GM12878 (cell line): ENCODE measurements at regions not wholly inside any gene's neighbourhood (a gene's known extent, or its start where the extent isn't known, plus 50 kb on each side); places are given as distances from the start of the nearest gene placed in this dataset.

Experiments
- ATAC-seq: fragments of 200-7000 bp; cut with Tn5 transposase; 3 replicates; pipeline ENCODE4 v1.9.1; 2020; ENCODE audit warnings: mild to moderate bottlenecking, moderate library complexity
- BruUV-seq: library from RNA; stranded (reverse); fragments of 400-500 nt; replicated peaks from 2 replicates; lab custom pipeline; 2021; lab: Mats Ljungman, UMichigan
- CTCF ChIA-PET: fragments of 300-600 bp; sonication (Branson Sonifier 250); formaldehyde crosslinking; extraction: SDS; loops from one replicate; lab custom pipeline; 2021; ENCODE audit warnings: inconsistent platforms; lab: Yijun Ruan, JAX
- POLR2A ChIA-PET: fragments of 350-600 bp; formaldehyde crosslinking; extraction: SDS; loops from one replicate; lab custom pipeline; 2021; ENCODE audit warnings: inconsistent platforms; lab: Charles Lee
- RAD21 ChIA-PET: fragments of 300-600 bp; sonication (Branson Sonifier 250); formaldehyde crosslinking; loops from one replicate; lab custom pipeline; 2023; ENCODE audit warnings: antibody characterized with exemption; ENCODE audit not compliant: unreplicated experiment; lab: Charles Lee
- SMC1A ChIA-PET: fragments of 300-600 bp; sonication (Branson Sonifier 250); formaldehyde crosslinking; loops from one replicate; lab custom pipeline; 2023; ENCODE audit not compliant: unreplicated experiment, uncharacterized antibody; lab: Charles Lee
- DNase-seq: peaks from one replicate; pipeline ENCODE4 v3.0.0-alpha.2; 2011; ENCODE audit warnings: low read depth, low spot score
- FAIRE-seq: peaks from 3 replicates; lab custom pipeline; 2011; peaks lifted over from hg19 to GRCh38; lab: Jason Lieb, UNC
- H2AFZ ChIP-seq: 2 replicates; pipeline ENCODE4 v1.6.0; 2011; ENCODE audit warnings: low read depth, low read length, control low read depth; ENCODE audit not compliant: control insufficient read depth
- H3K27ac ChIP-seq: 2 replicates; pipeline ENCODE4 v1.5.1; 2011; ENCODE audit warnings: control low read depth; ENCODE audit not compliant: control insufficient read depth, insufficient read depth
- H3K27me3 ChIP-seq, 2 experiments: replicated peaks in 1 of 2; 2 replicates each; pipeline versions ENCODE4 v1.6.0 to v1.6.1; 2011; ENCODE audit warnings: low read length in 1 of 2; ENCODE audit not compliant: control insufficient read depth in 2 of 2, insufficient read depth in 2 of 2
- H3K36me3 ChIP-seq, 2 experiments: 2 replicates each; pipeline ENCODE4 v1.5.1; 2011; ENCODE audit warnings: low read length in 1 of 2; ENCODE audit not compliant: control insufficient read depth in 2 of 2, insufficient read depth in 2 of 2
- H3K4me1 ChIP-seq: 2 replicates; pipeline ENCODE4 v1.6.1; 2011; ENCODE audit warnings: mild to moderate bottlenecking, low read length, moderate library complexity, mixed read lengths; ENCODE audit not compliant: control insufficient read depth, insufficient read depth
- H3K4me2 ChIP-seq: 2 replicates; pipeline ENCODE4 v1.6.0; 2011; ENCODE audit warnings: control low read depth; ENCODE audit not compliant: control insufficient read depth, insufficient read depth
- H3K4me3 ChIP-seq: fragments of 200-600 bp; sonication (generic); 2 replicates; pipeline ENCODE4 v1.5.1; 2016
- H3K79me2 ChIP-seq: 2 replicates; pipeline ENCODE4 v1.6.0; 2011; ENCODE audit warnings: low read length; ENCODE audit not compliant: control insufficient read depth, insufficient read depth
- H3K9ac ChIP-seq: 2 replicates; pipeline ENCODE4 v1.8.0; 2011; ENCODE audit warnings: low read length, control low read depth, mixed read lengths; ENCODE audit not compliant: control insufficient read depth, insufficient read depth
- H3K9me3 ChIP-seq: replicated peaks from 3 replicates; pipeline ENCODE4 v1.5.1; 2011; ENCODE audit warnings: mild to moderate bottlenecking, low read length; ENCODE audit not compliant: control insufficient read depth, insufficient read depth
- H4K20me1 ChIP-seq: 2 replicates; pipeline ENCODE4 v1.6.0; 2011; ENCODE audit not compliant: control insufficient read depth, insufficient read depth
- BCL3 ChIP-seq: IDR thresholded peaks from 2 replicates; pipeline ENCODE4 v1.6.1; 2011; ENCODE audit warnings: borderline replicate concordance, low read depth, mild to moderate bottlenecking, moderate library complexity, low read length; ENCODE audit not compliant: insufficient read depth, poor library complexity, severe bottlenecking
- EZH2 ChIP-seq: IDR thresholded peaks from 2 replicates; pipeline ENCODE4 v1.6.1; 2012; ENCODE audit warnings: low read depth, mild to moderate bottlenecking, control low read depth, inconsistent platforms, low read length, borderline replicate concordance; ENCODE audit not compliant: control insufficient read depth
- IKZF1 ChIP-seq: fragments of 450-650 bp; conservative IDR thresholded peaks from 2 replicates; pipeline ENCODE4 v1.6.1; 2017; ENCODE audit warnings: antibody characterized with exemption, mild to moderate bottlenecking
- NFYB ChIP-seq: IDR thresholded peaks from 2 replicates; pipeline ENCODE4 v1.6.1; 2011; ENCODE audit warnings: low read depth, mild to moderate bottlenecking, low read length, improper control_type of control experiment, moderate library complexity; ENCODE audit not compliant: insufficient read depth
- PKNOX1 ChIP-seq: fragments of 450-650 bp; IDR thresholded peaks from 2 replicates; pipeline ENCODE4 v1.6.1; 2016; ENCODE audit warnings: mild to moderate bottlenecking
- POU2F2 ChIP-seq: IDR thresholded peaks from 3 replicates; pipeline ENCODE4 v1.6.1; 2011; ENCODE audit warnings: low read depth, mild to moderate bottlenecking, low read length, borderline replicate concordance
- RELA ChIP-seq: fragments of 450-650 bp; IDR thresholded peaks from 2 replicates; pipeline ENCODE4 v1.8.0; 2014; ENCODE audit warnings: borderline replicate concordance; ENCODE audit not compliant: partially characterized antibody
- SREBF1 ChIP-seq: IDR thresholded peaks from 2 replicates; pipeline ENCODE4 v1.6.1; 2012; ENCODE audit warnings: mild to moderate bottlenecking, low read length
- ZNF217 ChIP-seq: fragments of 450-650 bp; IDR thresholded peaks from 2 replicates; pipeline ENCODE4 v1.6.1; 2017; ENCODE audit warnings: antibody characterized with exemption, mild to moderate bottlenecking
- ZNF687 ChIP-seq: fragments of 450-650 bp; IDR thresholded peaks from 2 replicates; pipeline ENCODE4 v1.6.1; 2017; ENCODE audit warnings: mild to moderate bottlenecking, moderate library complexity
- WGBS: methylation state at CpG from one replicate; pipeline ENCODE4 v1.1.6; 2016; ENCODE audit warnings: low lambda C conversion rate; ENCODE audit not compliant: insufficient replicate concordance, insufficient coverage; ENCODE audit errors: missing lambda C conversion rate; 5-methylcytosine and 5-hydroxymethylcytosine counted together
- in situ Hi-C: fragments of 300-500 bp; cut with MboI; formaldehyde crosslinking; loops from 9 replicates; pipeline ENCODE4 v1.14.3; 2018; ENCODE audit warnings: mixed read lengths
- intact Hi-C: fragments of 100-400 bp; cut with micrococcal nuclease; formaldehyde crosslinking; loops from one replicate; pipeline ENCODE4 v1.14.2; 2022; ENCODE audit not compliant: unreplicated experiment

- TF ChIP-seq PKNOX1 (no peak), ZNF687 (no peak)
- TF ChIP-seq, all 136 proteins: peak for 0
These were observed 80.3 kb upstream of the SRRM4 start (continued) for GRCh38 chr12:118900993-118901392.

GRCh38 chr12:118908811-118909210 lies 72.5 kb upstream of the SRRM4 start:
- H3K79me2 ChIP-seq = no peaks in the 10 kb centered on the region
- H2AFZ ChIP-seq = no peak overlapping the region
- ATAC-seq (no peak), DNase-seq (no peak), FAIRE-seq (no peak)
- ChIA-PET CTCF (no interaction called here), RAD21 (no interaction called here), POLR2A (no interaction called here), SMC1A (no interaction called here)
- no peak overlapping the region for H3K4me3 ChIP-seq
- no peak overlapping the region for H3K9ac ChIP-seq
- in situ Hi-C loops (no loop called here), intact Hi-C loops (no loop called here)
- no peak for TF ChIP-seq RELA
- no peak for TF ChIP-seq EZH2
- no peak for TF ChIP-seq POU2F2
- no peak for TF ChIP-seq NFYB
- no peak for TF ChIP-seq BCL3
- no peak for TF ChIP-seq ZNF217
- TF ChIP-seq SREBF1 = no peak
- TF ChIP-seq IKZF1 = no peak
- H3K9me3 ChIP-seq = no peaks in the 10 kb centered on the region
- 16% methylated on average over 8 of the region's 8 CpGs for WGBS
- no TSS peak for BruUV-seq
- H3K4me1 ChIP-seq = no peaks in the 10 kb centered on the region
- no peak overlapping the region for H3K4me2 ChIP-seq
- no peaks in the 10 kb centered on the region for H3K27me3 ChIP-seq
- H4K20me1 ChIP-seq = no peaks in the 10 kb centered on the region
- H3K27ac ChIP-seq = no peak overlapping the region
- H3K36me3 ChIP-seq = no peaks in the 10 kb centered on the region
